OCI-LY3 (cell line): ENCODE measurements at regions not wholly inside any gene's neighbourhood (a gene's known extent, or its start where the extent isn't known, plus 50 kb on each side); places are given as distances from the start of the nearest gene placed in this dataset.
A peak's percentile ranks its signal among the peaks of the same experiment; 100 is the strongest.

Source experiments
- H2AFZ ChIP-seq: fragments of 200-600, 300-600 bp; shearing (Covaris generic); 2 replicates; pipeline ENCODE4 v1.6.0; 2014; ENCODE audit warnings: antibody characterized with exemption, low read depth, low read length
- H3K27ac ChIP-seq: fragments of 200-600, 300-600 bp; sonication (generic); 2 replicates; pipeline ENCODE4 v1.5.1; 2014; ENCODE audit warnings: mild to moderate bottlenecking, low read length, moderate library complexity, mixed read lengths
- H3K27me3 ChIP-seq: fragments of 200-600, 300-600 bp; sonication (generic); 2 replicates; pipeline ENCODE4 v1.6.1; 2014; ENCODE audit warnings: low read depth, low read length, mixed read lengths
- H3K36me3 ChIP-seq: fragments of 200-600, 300-600 bp; sonication (generic); replicated peaks from 2 replicates; pipeline ENCODE3; 2014; ENCODE audit warnings: low read depth, low read length, mixed read lengths
- H3K4me1 ChIP-seq: fragments of 300-600, 200-600 bp; sonication (generic); 2 replicates; pipeline ENCODE4 v1.6.1; 2014; ENCODE audit warnings: low read length, mixed read lengths
- H3K4me2 ChIP-seq: fragments of 200-600, 300-600 bp; sonication (generic); 2 replicates; pipeline ENCODE4 v1.6.1; 2014; ENCODE audit warnings: low read length, mixed read lengths
- H3K4me3 ChIP-seq: fragments of 300-600, 200-600 bp; sonication (generic); 2 replicates; pipeline ENCODE4 v1.5.1; 2014; ENCODE audit warnings: antibody characterized with exemption, mild to moderate bottlenecking, low read length, moderate library complexity
- H3K79me2 ChIP-seq: fragments of 300-600, 200-600 bp; shearing (Covaris generic); 2 replicates; pipeline ENCODE4 v1.6.1; 2014; ENCODE audit warnings: mild to moderate bottlenecking, low read length, mixed read lengths
- H3K9ac ChIP-seq: fragments of 300-600, 200-600 bp; shearing (Covaris generic); 2 replicates; pipeline ENCODE4 v1.6.0; 2014; ENCODE audit warnings: mild to moderate bottlenecking, low read length, moderate library complexity
- H3K9me3 ChIP-seq: fragments of 200-600, 300-600 bp; shearing (Covaris generic); 2 replicates; pipeline ENCODE4 v1.6.1; 2014; ENCODE audit warnings: low read length, mixed read lengths; ENCODE audit not compliant: insufficient read depth
- H4K20me1 ChIP-seq: fragments of 200-600, 300-600 bp; sonication (generic); 2 replicates; pipeline ENCODE4 v1.6.1; 2016; ENCODE audit warnings: low read length, mixed read lengths; ENCODE audit not compliant: insufficient read depth
- CTCF ChIP-seq: fragments of 200-600, 300-600 bp; sonication (generic); IDR thresholded peaks from 2 replicates; pipeline ENCODE4 v1.5.1; 2014; ENCODE audit warnings: antibody characterized with exemption, low read length, low read depth
- EZH2phosphoT487 ChIP-seq: fragments of 200-600 bp; shearing (Covaris generic); IDR thresholded peaks from 2 replicates; pipeline ENCODE4 v1.6.1; 2018; ENCODE audit warnings: antibody characterized with exemption, mixed run types, low read depth

GRCh38 chr13:59211606-59212005 is 952.1 kb downstream of the DIAPH3 start:
- no peak overlapping the region for H2AFZ ChIP-seq
- H4K20me1 ChIP-seq: no peaks in the 10 kb centered on the region
- H3K79me2 ChIP-seq: no peaks in the 10 kb centered on the region
- no peaks in the 10 kb centered on the region for H3K4me1 ChIP-seq
- no peak overlapping the region for H3K4me2 ChIP-seq
- 0 out of 2 replicates have a peak, but pooled peaks cover 2% of the 10 kb centered on the region for H3K27me3 ChIP-seq
- no peak overlapping the region for H3K4me3 ChIP-seq
- H3K27ac ChIP-seq: no peak overlapping the region
- TF ChIP-seq CTCF (no peak), EZH2phosphoT487 (no peak)
- no peaks in the 10 kb centered on the region for H3K36me3 ChIP-seq
- no peaks in the 10 kb centered on the region for H3K9me3 ChIP-seq
- H3K9ac ChIP-seq: no peak overlapping the region

- Histone ChIP-seq H3K36me3 (no peaks in the 10 kb centered on the region), H3K79me2 (no peaks in the 10 kb centered on the region), H3K9me3 (0 out of 2 replicates have a peak, but pooled peaks cover 4% of the 10 kb centered on the region), H3K4me2 (no peak overlapping the region), H4K20me1 (no peaks in the 10 kb centered on the region), H3K9ac (no peak overlapping the region), H3K27me3 (no peaks in the 10 kb centered on the region), H2AFZ (no peak overlapping the region), H3K27ac (no peak overlapping the region), H3K4me1 (peaks cover 30% of the 10 kb centered on the region), H3K4me3 (no peak overlapping the region)
- no peak for TF ChIP-seq EZH2phosphoT487
- TF ChIP-seq CTCF: no peak
These were observed 934.3 kb downstream of the DIAPH3 start for GRCh38 chr13:59229401-59229800.

- Histone ChIP-seq H4K20me1 (no peaks in the 10 kb centered on the region), H3K27me3 (no peaks in the 10 kb centered on the region), H3K79me2 (no peaks in the 10 kb centered on the region), H3K4me1 (peaks cover 30% of the 10 kb centered on the region), H3K36me3 (no peaks in the 10 kb centered on the region), H3K4me2 (no peak overlapping the region), H3K9ac (no peak overlapping the region), H2AFZ (no peak overlapping the region), H3K9me3 (0 out of 2 replicates have a peak, but pooled peaks cover 4% of the 10 kb centered on the region), H3K4me3 (no peak overlapping the region), H3K27ac (no peak overlapping the region)
- TF ChIP-seq EZH2phosphoT487: no peak
- no peak for TF ChIP-seq CTCF
These were observed 933.9 kb downstream of the DIAPH3 start for GRCh38 chr13:59229861-59230260.

GRCh38 chr13:59230484-59231264 is 933.1 kb downstream of the DIAPH3 start:
- Histone ChIP-seq H3K9ac (no peak overlapping the region), H3K36me3 (no peaks in the 10 kb centered on the region), H3K27me3 (no peaks in the 10 kb centered on the region), H3K4me1 (peaks cover 30% of the 10 kb centered on the region), H3K4me3 (peak overlapping the region; percentile 4; the same call in 1 of the 2 replicates), H3K79me2 (no peaks in the 10 kb centered on the region), H3K27ac (no peak overlapping the region), H3K9me3 (0 out of 2 replicates have a peak, but pooled peaks cover 4% of the 10 kb centered on the region), H4K20me1 (no peaks in the 10 kb centered on the region), H3K4me2 (peak overlapping the region; percentile 46), H2AFZ (no peak overlapping the region)
- no peak for TF ChIP-seq CTCF
- TF ChIP-seq EZH2phosphoT487: no peak
